H1 (cell line): ENCODE measurements at regions not wholly inside any gene's neighbourhood (a gene's known extent, or its start where the extent isn't known, plus 50 kb on each side); places are given as distances from the start of the nearest gene placed in this dataset.

Source experiments
- CTCF ChIA-PET: fragments of 300-600 bp; sonication (Branson Sonifier 250); formaldehyde crosslinking; loops from one replicate; lab custom pipeline; 2021; ENCODE audit not compliant: partially characterized antibody; lab: Charles Lee
- POLR2A ChIA-PET: fragments of 300-600 bp; sonication (Branson Sonifier 250); formaldehyde crosslinking; loops from one replicate; lab custom pipeline; 2021; ENCODE audit warnings: inconsistent platforms; ENCODE audit not compliant: partially characterized antibody; lab: Charles Lee
- DNase-seq, 2 experiments: peaks; one replicate each; pipeline versions ENCODE4 v3.0.0 to v3.0.0-alpha.2; 2010 to 2022; ENCODE audit warnings: low spot score in 2 of 2, low read depth in 1 of 2, mixed read lengths in 1 of 2
- FAIRE-seq: peaks from 2 replicates; lab custom pipeline; 2011; peaks lifted over from hg19 to GRCh38; lab: Jason Lieb, UNC
- H2AFZ ChIP-seq: 2 replicates; pipeline ENCODE4 v1.8.1; 2012; ENCODE audit warnings: low read length, inconsistent platforms
- H2AK5ac ChIP-seq: 2 replicates; pipeline ENCODE4 v1.6.1; 2013; ENCODE audit warnings: low read depth, low read length
- H2BK120ac ChIP-seq: replicated peaks from 2 replicates; pipeline ENCODE3; 2013; ENCODE audit warnings: low read depth, low read length, inconsistent platforms
- H2BK12ac ChIP-seq: 2 replicates; pipeline ENCODE4 v1.6.1; 2013; ENCODE audit warnings: low read depth, low read length
- H2BK15ac ChIP-seq: 2 replicates; pipeline ENCODE4 v1.6.1; 2013; ENCODE audit warnings: low read length
- H2BK20ac ChIP-seq: 2 replicates; pipeline ENCODE4 v1.6.1; 2013; ENCODE audit warnings: low read length
- H2BK5ac ChIP-seq: 2 replicates; pipeline ENCODE4 v1.6.1; 2013; ENCODE audit warnings: low read depth, low read length
- H3K14ac ChIP-seq: 2 replicates; pipeline ENCODE4 v1.6.1; 2013; ENCODE audit warnings: inconsistent platforms; ENCODE audit not compliant: insufficient read length
- H3K18ac ChIP-seq: 2 replicates; pipeline ENCODE4 v1.6.1; 2013; ENCODE audit warnings: low read length; ENCODE audit errors: extremely low read depth
- H3K23ac ChIP-seq: 2 replicates; pipeline ENCODE4 v1.6.1; 2013; ENCODE audit warnings: inconsistent platforms; ENCODE audit not compliant: insufficient read length
- H3K23me2 ChIP-seq: 2 replicates; pipeline ENCODE4 v1.6.1; 2013; ENCODE audit warnings: low read depth, low read length
- H3K27ac ChIP-seq: 2 replicates; pipeline ENCODE4 v1.6.1; 2011; ENCODE audit warnings: low read depth, low read length, inconsistent platforms
- H3K27me3 ChIP-seq, 4 experiments: replicated peaks in 1 of 4; 1 replicate in 1 of 4; 2 replicates in 3 of 4; pipeline versions ENCODE4 v1.6.1 to v1.8.1; 2011 to 2013; ENCODE audit warnings: low read length in 3 of 4, mild to moderate bottlenecking in 3 of 4, inconsistent platforms in 2 of 4, mixed read lengths in 2 of 4, moderate library complexity in 1 of 4; ENCODE audit not compliant: control insufficient read depth in 3 of 4, insufficient read depth in 3 of 4; ENCODE audit errors: extremely low read depth in 1 of 4
- H3K36me3 ChIP-seq, 4 experiments: 2 replicates each; pipeline versions ENCODE4 v1.6.1 to v1.8.1; 2011 to 2013; ENCODE audit warnings: mild to moderate bottlenecking in 4 of 4, low read length in 3 of 4, moderate library complexity in 2 of 4, control low read depth in 1 of 4, inconsistent platforms in 1 of 4; ENCODE audit not compliant: insufficient read depth in 4 of 4, control insufficient read depth in 2 of 4
- H3K4ac ChIP-seq: replicated peaks from 2 replicates; pipeline ENCODE3; 2013; ENCODE audit warnings: low read length, low read depth, mixed read lengths, inconsistent platforms; ENCODE audit not compliant: insufficient read length
- H3K4me1 ChIP-seq, 4 experiments: replicated peaks in 1 of 4; 1 replicate in 1 of 4; 2 replicates in 3 of 4; pipeline versions ENCODE4 v1.6.1 to v1.8.1; 2011 to 2013; ENCODE audit warnings: low read length in 3 of 4, inconsistent platforms in 2 of 4, mixed read lengths in 1 of 4; ENCODE audit not compliant: insufficient read depth in 4 of 4, control insufficient read depth in 3 of 4
- H3K4me2 ChIP-seq, 2 experiments: 2 replicates each; pipeline versions ENCODE4 v1.6.1 to v1.8.1; 2011 to 2013; ENCODE audit warnings: low read depth in 2 of 2, low read length in 2 of 2, control low read depth in 1 of 2, inconsistent platforms in 1 of 2, mild to moderate bottlenecking in 1 of 2; ENCODE audit not compliant: insufficient read depth in 1 of 2
- H3K4me3 ChIP-seq, 4 experiments: fragments of 200-600, 300-600 bp in 1 of 4; sonication (generic), shearing (Covaris generic), sonication (Bioruptor Twin) in 1 of 4; 2 replicates each; pipeline versions ENCODE4 v1.5.1 to v1.8.1; 2011 to 2016; ENCODE audit warnings: low read length in 4 of 4, low read depth in 3 of 4, control low read depth in 2 of 4, inconsistent platforms in 2 of 4, mild to moderate bottlenecking in 2 of 4, mixed read lengths in 1 of 4, moderate library complexity in 1 of 4; ENCODE audit not compliant: insufficient read depth in 2 of 4; ENCODE audit errors: extremely low read depth in 1 of 4
- H3K56ac ChIP-seq: replicated peaks from 2 replicates; pipeline ENCODE3; 2013; ENCODE audit warnings: low read depth, mild to moderate bottlenecking, mixed read lengths, low read length, inconsistent platforms; ENCODE audit not compliant: insufficient read length
- H3K79me1 ChIP-seq: 2 replicates; pipeline ENCODE4 v1.6.1; 2013; ENCODE audit warnings: low read depth, low read length, control low read depth
- H3K79me2 ChIP-seq, 2 experiments: 2 replicates each; pipeline versions ENCODE4 v1.6.1 to v1.8.1; 2012 to 2013; ENCODE audit warnings: low read length in 2 of 2, mild to moderate bottlenecking in 2 of 2, inconsistent platforms in 1 of 2; ENCODE audit not compliant: insufficient read depth in 2 of 2, control insufficient read depth in 1 of 2
- H3K9ac ChIP-seq, 4 experiments: replicated peaks in 1 of 4; 1 replicate in 1 of 4; 2 replicates in 3 of 4; pipeline versions ENCODE4 v1.6.1 to v1.8.1; 2011 to 2013; ENCODE audit warnings: low read depth in 3 of 4, low read length in 3 of 4, control low read depth in 2 of 4, mild to moderate bottlenecking in 2 of 4, moderate library complexity in 2 of 4, inconsistent platforms in 1 of 4; ENCODE audit errors: extremely low read depth in 1 of 4
- H3K9me3 ChIP-seq, 2 experiments: 2 replicates each; pipeline versions ENCODE4 v1.6.1 to v1.8.1; 2012 to 2013; ENCODE audit warnings: mild to moderate bottlenecking in 2 of 2, moderate library complexity in 2 of 2, control low read depth in 1 of 2, inconsistent platforms in 1 of 2, low read depth in 1 of 2, low read length in 1 of 2, mixed read lengths in 1 of 2; ENCODE audit not compliant: insufficient read depth in 2 of 2
- H4K20me1 ChIP-seq, 2 experiments: replicated peaks in 1 of 2; 2 replicates each; pipeline versions ENCODE3 to v1.8.1; 2011 to 2013; ENCODE audit warnings: inconsistent platforms in 2 of 2, low read length in 2 of 2, mild to moderate bottlenecking in 1 of 2; ENCODE audit not compliant: insufficient read depth in 2 of 2, control insufficient read depth in 1 of 2
- H4K5ac ChIP-seq: 2 replicates; pipeline ENCODE4 v1.6.1; 2013; ENCODE audit warnings: low read length, low read depth, mixed read lengths, inconsistent platforms; ENCODE audit not compliant: insufficient read length
- H4K8ac ChIP-seq: 2 replicates; pipeline ENCODE4 v1.8.0; 2013; ENCODE audit warnings: mild to moderate bottlenecking, moderate library complexity, low read length, inconsistent platforms; ENCODE audit not compliant: insufficient read depth; ENCODE audit errors: extremely low read depth
- H4K91ac ChIP-seq: replicated peaks from 2 replicates; pipeline ENCODE3; 2013; ENCODE audit warnings: low read length, mixed read lengths, inconsistent platforms; ENCODE audit not compliant: insufficient read length
- CHD2 ChIP-seq: IDR thresholded peaks from 2 replicates; pipeline ENCODE4 v1.6.1; 2012; ENCODE audit warnings: low read length, improper control_type of control experiment
- CREB1 ChIP-seq: IDR thresholded peaks from 2 replicates; pipeline ENCODE4 v1.6.1; 2012; ENCODE audit warnings: inconsistent platforms
- POLR2A ChIP-seq, 2 experiments: IDR thresholded peaks; 1 replicate in 1 of 2; 2 replicates in 1 of 2; pipeline ENCODE4 v1.6.1; 2011; ENCODE audit warnings: low read depth in 2 of 2, low read length in 2 of 2, mild to moderate bottlenecking in 2 of 2; ENCODE audit errors: control extremely low read depth in 1 of 2
- WGBS, 2 experiments: shearing (Covaris generic) in 1 of 2; methylation state at CpG; one replicate each; pipeline versions ENCODE4 v1.1.6 to v1.1.7; 2013 to 2015; ENCODE audit warnings: low lambda C conversion rate in 2 of 2, mixed read lengths in 2 of 2, inconsistent platforms in 1 of 2, low coverage in 1 of 2, missing lambda C conversion rate in 1 of 2; ENCODE audit not compliant: insufficient replicate concordance in 2 of 2, insufficient coverage in 1 of 2, insufficient read length in 1 of 2; ENCODE audit errors: extremely low coverage in 1 of 2, missing lambda C conversion rate in 1 of 2; 5-methylcytosine and 5-hydroxymethylcytosine counted together

DNA sequence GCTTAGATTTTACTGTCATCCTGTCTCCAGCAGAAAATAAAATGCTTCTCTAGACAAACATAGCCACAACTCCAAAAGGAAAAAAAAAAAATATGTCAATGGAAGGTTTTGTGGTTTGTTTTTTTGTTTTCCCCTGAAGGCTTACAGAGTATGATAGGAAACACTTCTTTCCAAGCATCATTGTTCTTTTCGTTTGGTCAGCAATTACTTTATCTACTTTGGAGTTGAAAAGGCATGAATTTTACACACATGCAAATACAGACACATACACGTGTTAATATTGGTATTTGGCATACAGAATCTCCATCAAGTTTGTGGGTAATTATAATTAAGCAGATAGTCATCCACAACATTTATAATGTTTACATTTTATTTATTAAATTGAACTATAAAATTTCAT is 496.9 kb upstream of the MBL2 start:
- Histone ChIP-seq H3K27ac (no peak overlapping the region), H2BK5ac (no peak overlapping the region), H3K9ac (no peak overlapping the region), H2BK15ac (no peak overlapping the region), H3K14ac (no peak overlapping the region), H3K18ac (no peak overlapping the region), H3K27me3 (no peaks in the 10 kb centered on the region), H2AK5ac (no peak overlapping the region), H3K9me3 (no peaks in the 10 kb centered on the region; a peak in 1 of 4 replicates), H3K36me3 (peaks cover 0 to 4% (median 0%) of the 10 kb centered on the region in 4 experiments; a peak in 1 of 8 replicates), H3K4me1 (no peaks in the 10 kb centered on the region), H4K91ac (no peak overlapping the region), H2BK120ac (no peak overlapping the region), H2AFZ (no peak overlapping the region), H3K4ac (no peak overlapping the region), H3K79me1 (no peaks in the 10 kb centered on the region), H3K23ac (no peak overlapping the region), H3K4me3 (no peak overlapping the region), H4K5ac (no peak overlapping the region), H3K4me2 (no peak overlapping the region), H3K23me2 (no peaks in the 10 kb centered on the region), H3K56ac (no peak overlapping the region), H4K8ac (no peak overlapping the region), H4K20me1 (no peaks in the 10 kb centered on the region), H2BK20ac (no peak overlapping the region), H3K79me2 (no peaks in the 10 kb centered on the region), H2BK12ac (no peak overlapping the region)
- POLR2A ChIA-PET, result no interaction called here
- FAIRE-seq, result no peak
- CTCF ChIA-PET, result interaction anchor here (0.9 kb wide), 1 partner anchor 19 kb away, joined by 3 read pairs; no protein-coding TSS in a partner anchor
- 70% methylated on average over 2 of the region's 2 CpGs; no CpG with 5 or more reads in 1 of the 2 experiments for WGBS, 2 experiments
- TF ChIP-seq POLR2A (IDR thresholded peaks at IDR 0.05; ENCODE audit: control extremely low read depth in 1 of 2, low read depth in 2 of 2, low read length in 2 of 2), result no peak
- no peak for TF ChIP-seq CHD2
- no peak for TF ChIP-seq CREB1
- no peak for DNase-seq
